Pancreas (tissue), 10 donors: ENCODE measurements at regions not wholly inside any gene's neighbourhood (a gene's known extent, or its start where the extent isn't known, plus 50 kb on each side); places are given as distances from the start of the nearest gene placed in this dataset.

Experiments used
- ATAC-seq, 4 donors: fragments of 200-7000 bp; cut with Tn5 transposase; one replicate each; pipeline versions ENCODE4 v1.8.0 to v1.9.1; 2020; ENCODE audit warnings: mild to moderate bottlenecking in 4 of 4, moderate library complexity in 4 of 4
- DNase-seq, 6 donors: peaks; one replicate each; pipeline ENCODE4 v3.0.0-alpha.2; 2020
- FAIRE-seq: peaks from 2 replicates; lab custom pipeline; 2012; peaks lifted over from hg19 to GRCh38; lab: Jason Lieb, UNC
- H3K27ac ChIP-seq, 4 donors: fragments of 200-600 bp; sonication (generic); 1 replicate in 3 of 4; 2 replicates in 1 of 4; pipeline versions ENCODE4 v1.5.0 to v1.8.0; 2020
- H3K27me3 ChIP-seq, 4 donors: fragments of 200-600 bp; one replicate each; pipeline ENCODE4 v1.8.0; 2021
- H3K36me3 ChIP-seq, 3 donors: fragments of 200-600 bp; sonication (generic) in 1 of 3; one replicate each; pipeline versions ENCODE4 v1.5.0 to v1.8.0; 2020 to 2021
- H3K4me1 ChIP-seq, 3 donors: fragments of 200-600 bp; one replicate each; pipeline ENCODE4 v1.8.0; 2021
- H3K4me3 ChIP-seq, 4 donors: fragments of 200-600 bp; sonication (generic) in 2 of 4; one replicate each; pipeline versions ENCODE4 v1.5.0 to v1.8.0; 2020 to 2021
- H3K9me3 ChIP-seq, 4 donors: fragments of 200-600 bp; one replicate each; pipeline ENCODE4 v1.8.0; 2021
- WGBS, 2 donors: extraction: QIAGEN DNeasy Blood & Tissue Kit; methylation state at CpG; one replicate each; pipeline ENCODE4 v1.1.7; 2013; 5-methylcytosine and 5-hydroxymethylcytosine counted together
- intact Hi-C, 3 donors: fragments of 100-400 bp; cut with DNase I; formaldehyde crosslinking; loops; one replicate each; pipeline versions ENCODE4 v1.11.1 to v1.14.2; 2022
- TF ChIP-seq, protein P1 (sequence below), 4 donors: fragments of 200-600 bp; sonication (generic) in 3 of 4; IDR thresholded peaks; one replicate each; pipeline versions ENCODE4 v1.5.0 to v1.8.0; 2021; ENCODE audit warnings: antibody characterized with exemption in 4 of 4
- donor health status: healthy with polysubstance abuse.
- donor health status: DM: no; HTN: no; CAD: no; lungs with moderate emphysema.
- donor health status: DM: no; HTN: no; CAD: no.
- donor health status: control.
- donor health status: control.
- donor health status: Bipolar disorder and iron deficiency.
- donor health status: DM: yes; HTN: yes; CAD: no.
- donor health status: DM: no; HTN: no; CAD: no.
- donor health status: DM: no; HTN: no; CAD: no.
- donor health status: DM: yes; HTN: yes; CAD: no.

GRCh38 chr13:72545030-72545719, 182.3 kb downstream of the MZT1 start:
- DNase-seq (no peak), FAIRE-seq (no peak), ATAC-seq (no peak)
- Histone ChIP-seq H3K9me3 (no peaks in the 10 kb centered on the region), H3K36me3 (no peaks in the 10 kb centered on the region), H3K4me3 (no peak overlapping the region), H3K27me3 (no peaks in the 10 kb centered on the region), H3K27ac (no peak overlapping the region), H3K4me1 (no peaks in the 10 kb centered on the region)
- intact Hi-C loops, result no loop called here
- 53 to 69% methylated on average over 4 of the region's 4 CpGs for WGBS, 2 donors
- TF ChIP-seq, protein P1, sequence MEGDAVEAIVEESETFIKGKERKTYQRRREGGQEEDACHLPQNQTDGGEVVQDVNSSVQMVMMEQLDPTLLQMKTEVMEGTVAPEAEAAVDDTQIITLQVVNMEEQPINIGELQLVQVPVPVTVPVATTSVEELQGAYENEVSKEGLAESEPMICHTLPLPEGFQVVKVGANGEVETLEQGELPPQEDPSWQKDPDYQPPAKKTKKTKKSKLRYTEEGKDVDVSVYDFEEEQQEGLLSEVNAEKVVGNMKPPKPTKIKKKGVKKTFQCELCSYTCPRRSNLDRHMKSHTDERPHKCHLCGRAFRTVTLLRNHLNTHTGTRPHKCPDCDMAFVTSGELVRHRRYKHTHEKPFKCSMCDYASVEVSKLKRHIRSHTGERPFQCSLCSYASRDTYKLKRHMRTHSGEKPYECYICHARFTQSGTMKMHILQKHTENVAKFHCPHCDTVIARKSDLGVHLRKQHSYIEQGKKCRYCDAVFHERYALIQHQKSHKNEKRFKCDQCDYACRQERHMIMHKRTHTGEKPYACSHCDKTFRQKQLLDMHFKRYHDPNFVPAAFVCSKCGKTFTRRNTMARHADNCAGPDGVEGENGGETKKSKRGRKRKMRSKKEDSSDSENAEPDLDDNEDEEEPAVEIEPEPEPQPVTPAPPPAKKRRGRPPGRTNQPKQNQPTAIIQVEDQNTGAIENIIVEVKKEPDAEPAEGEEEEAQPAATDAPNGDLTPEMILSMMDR (IDR thresholded peaks at IDR 0.05), result no peak

GRCh38 chr13:72544042-72544441, 183.4 kb downstream of the MZT1 start:
- Histone ChIP-seq H3K9me3 (no peaks in the 10 kb centered on the region), H3K27me3 (no peaks in the 10 kb centered on the region), H3K27ac (no peak overlapping the region), H3K4me1 (no peaks in the 10 kb centered on the region), H3K4me3 (no peak overlapping the region), H3K36me3 (no peaks in the 10 kb centered on the region)
- no peak for DNase-seq
- intact Hi-C loops, result no loop called here
- ATAC-seq, result no peak
- 72 to 82% methylated on average over 2 of the region's 2 CpGs for WGBS, 2 donors
- TF ChIP-seq, protein P1 (IDR thresholded peaks at IDR 0.05), result no peak
- FAIRE-seq, result no peak

- Histone ChIP-seq H3K9me3 (no peaks in the 10 kb centered on the region), H3K4me3 (no peak overlapping the region), H3K27ac (no peak overlapping the region), H3K4me1 (peaks cover 0 to 7% (median 6%) of the 10 kb centered on the region in 3 donors), H3K27me3 (no peaks in the 10 kb centered on the region), H3K36me3 (no peaks in the 10 kb centered on the region)
- DNase-seq (no peak), ATAC-seq (no peak), FAIRE-seq (no peak)
- TF ChIP-seq, protein P1 (IDR thresholded peaks at IDR 0.05), result no peak
- WGBS, 2 donors, result 79 to 86% methylated on average over 3 of the region's 3 CpGs
- intact Hi-C loops, result no loop called here
Measured at GRCh38 chr13:72542241-72542640, 185.2 kb downstream of the MZT1 start.

DNA sequence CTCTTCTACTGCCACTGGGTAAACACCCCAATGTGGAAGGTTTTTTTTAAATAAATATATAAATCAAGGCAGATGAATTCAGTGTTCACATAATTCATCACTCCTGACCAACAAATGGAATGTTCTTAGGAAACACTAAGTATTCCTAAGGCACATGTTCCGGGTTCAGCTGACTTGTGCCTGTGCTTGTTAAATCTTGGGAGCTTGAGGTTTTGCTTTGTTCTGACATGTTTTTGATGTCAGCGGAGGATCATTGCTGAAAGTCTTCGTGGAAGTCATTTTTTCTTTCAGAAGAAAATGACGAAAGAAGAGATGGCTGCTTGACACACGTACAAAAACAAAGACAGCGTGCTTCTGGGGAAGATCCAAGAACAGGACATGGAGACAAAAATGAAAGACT, 185.8 kb downstream of the MZT1 start:
- DNase-seq (no peak), FAIRE-seq (no peak), ATAC-seq (no peak)
- H3K27me3 ChIP-seq, result no peaks in the 10 kb centered on the region
- TF ChIP-seq, protein P1 (IDR thresholded peaks at IDR 0.05), result no peak
- WGBS, 2 donors, result 87 to 90% methylated on average over 6 of the region's 6 CpGs
- H3K36me3 ChIP-seq, result no peaks in the 10 kb centered on the region
- H3K9me3 ChIP-seq, result no peaks in the 10 kb centered on the region
- no peak overlapping the region for H3K27ac ChIP-seq
- no peak overlapping the region for H3K4me3 ChIP-seq
- intact Hi-C loops, result no loop called here
- peaks cover 0 to 11% (median 10%) of the 10 kb centered on the region in 3 donors for H3K4me1 ChIP-seq

GRCh38 chr13:72540881-72541280, 186.5 kb downstream of the MZT1 start:
- ATAC-seq, result no peak
- TF ChIP-seq, protein P1 (IDR thresholded peaks at IDR 0.05), result no peak
- intact Hi-C loops, result no loop called here

More at GRCh38 chr13:72540881-72541280, 186.5 kb downstream of the MZT1 start:
- Histone ChIP-seq H3K4me3 (no peak overlapping the region), H3K9me3 (no peaks in the 10 kb centered on the region), H3K27ac (no peak overlapping the region), H3K4me1 (peaks cover 0 to 11% (median 10%) of the 10 kb centered on the region in 3 donors), H3K36me3 (no peaks in the 10 kb centered on the region), H3K27me3 (no peaks in the 10 kb centered on the region)
- WGBS, 2 donors, result 54 to 71% methylated on average over 4 of the region's 4 CpGs
- DNase-seq (no peak), FAIRE-seq (no peak)
